ENCODE measurements at regions not wholly inside any gene's neighbourhood (a gene's known extent, or its start where the extent isn't known, plus 50 kb on each side); places are given as distances from the start of the nearest gene placed in this dataset.

GRCh38 chr6:150730801-150731457 is 131.2 kb downstream of the PLEKHG1 start:
- H3K9me3 ChIP-seq (replicated peaks; ENCODE audit: control insufficient read depth, insufficient read depth, low read length) = no peaks in the 10 kb centered on the region
- in situ Hi-C loops (cut with MboI) (no loop called here), intact Hi-C loops (cut with micrococcal nuclease; ENCODE audit: unreplicated experiment) (no loop called here)
- WGBS (ENCODE audit: insufficient coverage, insufficient replicate concordance, low lambda C conversion rate, missing lambda C conversion rate) = 85% methylated on average over 7 of the region's 7 CpGs
- H3K9ac ChIP-seq (ENCODE audit: control insufficient read depth, insufficient read depth, low read length) = no peak overlapping the region
- peaks cover 0 to 2% of the 10 kb centered on the region in 2 experiments; a peak in 1 of 4 replicates for H3K36me3 ChIP-seq (ENCODE audit: control insufficient read depth in 2 of 2, insufficient read depth in 2 of 2, low read length in 1 of 2)
- TF ChIP-seq SUZ12 (IDR thresholded peaks at IDR 0.05; ENCODE audit: unreplicated experiment) (no peak), KDM1A (IDR thresholded peaks at IDR 0.05; ENCODE audit: borderline replicate concordance) (no peak), TAF1 (IDR thresholded peaks at IDR 0.05; ENCODE audit: borderline replicate concordance, low read depth, low read length) (no peak), TCF12 (IDR thresholded peaks at IDR 0.05; ENCODE audit: low read depth, low read length) (no peak)
- no peaks in the 10 kb centered on the region for H4K20me1 ChIP-seq (ENCODE audit: control insufficient read depth, insufficient read depth)
- H2AFZ ChIP-seq (ENCODE audit: control insufficient read depth, low read depth, low read length) = no peak overlapping the region
- POLR2A ChIA-PET = no interaction called here
- H3K4me2 ChIP-seq (ENCODE audit: control insufficient read depth, insufficient read depth) = no peak overlapping the region
- H3K79me2 ChIP-seq (ENCODE audit: control insufficient read depth, insufficient read depth, low read length) = no peaks in the 10 kb centered on the region
- CTCF ChIA-PET = interaction anchor here (0.9 kb wide), 1 partner anchor 10 kb away, joined by 3 read pairs; no protein-coding TSS in a partner anchor
- FAIRE-seq (peak; percentile 76), ATAC-seq (no peak), DNase-seq (ENCODE audit: low read depth, low spot score) (no peak)
- SMC1A ChIA-PET (ENCODE audit: uncharacterized antibody, unreplicated experiment) = interaction anchor here (1.1 kb wide), 1 partner anchor 11 kb away, joined by 4 read pairs; no protein-coding TSS in a partner anchor
- no peaks in the 10 kb centered on the region for H3K27me3 ChIP-seq (replicated peaks in 1 of 2; ENCODE audit: control insufficient read depth in 2 of 2, insufficient read depth in 2 of 2, low read length in 1 of 2)
- H3K27ac ChIP-seq (ENCODE audit: control insufficient read depth, insufficient read depth) = no peak overlapping the region
- no peak overlapping the region for H3K4me3 ChIP-seq
- RAD21 ChIA-PET (ENCODE audit: unreplicated experiment) = no interaction called here
- no TSS peak for BruUV-seq (replicated peaks)
- peaks cover 5% of the 10 kb centered on the region; the same call in 1 of the 2 replicates for H3K4me1 ChIP-seq (ENCODE audit: control insufficient read depth, insufficient read depth, low read length)

- no TSS peak for BruUV-seq (replicated peaks)
- DNase-seq (ENCODE audit: low read depth, low spot score) (peak; percentile 34), ATAC-seq (peak; percentile 91), FAIRE-seq (peak; percentile 84)
- Histone ChIP-seq H4K20me1 (ENCODE audit: control insufficient read depth, insufficient read depth) (no peaks in the 10 kb centered on the region), H3K4me2 (ENCODE audit: control insufficient read depth, insufficient read depth) (no peak overlapping the region), H3K4me1 (ENCODE audit: control insufficient read depth, insufficient read depth, low read length) (peaks cover 5% of the 10 kb centered on the region; the same call in 1 of the 2 replicates), H3K27ac (ENCODE audit: control insufficient read depth, insufficient read depth) (no peak overlapping the region), H2AFZ (ENCODE audit: control insufficient read depth, low read depth, low read length) (no peak overlapping the region), H3K79me2 (ENCODE audit: control insufficient read depth, insufficient read depth, low read length) (no peaks in the 10 kb centered on the region), H3K27me3 (replicated peaks in 1 of 2; ENCODE audit: control insufficient read depth in 2 of 2, insufficient read depth in 2 of 2, low read length in 1 of 2) (no peaks in the 10 kb centered on the region), H3K36me3 (ENCODE audit: control insufficient read depth in 2 of 2, insufficient read depth in 2 of 2, low read length in 1 of 2) (peaks cover 0 to 2% of the 10 kb centered on the region in 2 experiments; a peak in 1 of 4 replicates), H3K4me3 (no peak overlapping the region), H3K9me3 (replicated peaks; ENCODE audit: control insufficient read depth, insufficient read depth, low read length) (no peaks in the 10 kb centered on the region), H3K9ac (ENCODE audit: control insufficient read depth, insufficient read depth, low read length) (no peak overlapping the region)
- in situ Hi-C loops (cut with MboI) (no loop called here), intact Hi-C loops (cut with micrococcal nuclease; ENCODE audit: unreplicated experiment) (loop anchor here (1.0 kb wide), 1 partner anchor 10 kb away; no protein-coding TSS in a partner anchor)
- 24% methylated on average over 12 of the region's 12 CpGs for WGBS (ENCODE audit: insufficient coverage, insufficient replicate concordance, low lambda C conversion rate, missing lambda C conversion rate)
- CTCF ChIA-PET = interaction anchor here (1.0 kb wide), 1 partner anchor 85 kb away, joined by 3 read pairs; no protein-coding TSS in a partner anchor
- SMC1A ChIA-PET (ENCODE audit: uncharacterized antibody, unreplicated experiment) = interaction anchor here (0.8 to 1.9 kb wide), 3 partner anchors 10 to 25 kb away, joined by 3 to 7 read pairs (median 5); no protein-coding TSS in a partner anchor
- POLR2A ChIA-PET = no interaction called here
- RAD21 ChIA-PET (ENCODE audit: unreplicated experiment) = no interaction called here
- TF ChIP-seq BCL11A (IDR thresholded peaks at IDR 0.05; ENCODE audit: low read depth, low read length) = peak; percentile 27; the same call in 1 of the 2 replicates
- TF ChIP-seq EP300 (IDR thresholded peaks at IDR 0.05; ENCODE audit: borderline replicate concordance in 1 of 2, control insufficient read depth in 1 of 2, low read depth in 2 of 2, low read length in 2 of 2) = peak in 1 of 2 experiments; percentile 24; a peak in 1 of 4 replicates
- peak; percentile 59 for TF ChIP-seq SKIL (IDR thresholded peaks at IDR 0.05; ENCODE audit: low read depth, poor library complexity, severe bottlenecking)
- TF ChIP-seq RUNX3 (IDR thresholded peaks at IDR 0.05; ENCODE audit: low read length) = peak; percentile 57; the same call in 1 of the 2 replicates
- no peak for TF ChIP-seq ASH2L (IDR thresholded peaks at IDR 0.05; ENCODE audit: borderline replicate concordance, low read depth)
- no peak for TF ChIP-seq SUZ12 (IDR thresholded peaks at IDR 0.05; ENCODE audit: unreplicated experiment)
- no peak for TF ChIP-seq CHD4 (IDR thresholded peaks at IDR 0.05)
- peak; percentile 95 for TF ChIP-seq POU2F2 (IDR thresholded peaks at IDR 0.05; ENCODE audit: borderline replicate concordance, low read depth, low read length)
- peak; percentile 93 for TF ChIP-seq NR2F1 (conservative IDR thresholded peaks at IDR 0.05)
- peak; percentile 61 to 70; a peak in 3 of 4 replicates for TF ChIP-seq BHLHE40 (IDR thresholded peaks at IDR 0.05; ENCODE audit: borderline replicate concordance in 1 of 2, low read depth in 2 of 2, low read length in 1 of 2)
- no peak for TF ChIP-seq RCOR1 (conservative IDR thresholded peaks at IDR 0.05; ENCODE audit: low read depth, low read length)
Observed at GRCh38 chr6:150732765-150733539, 132.6 kb upstream of the MTHFD1L start.

Data from GM12878 (cell line).